ENCODE measurements at regions not wholly inside any gene's neighbourhood (a gene's known extent, or its start where the extent isn't known, plus 50 kb on each side); places are given as distances from the start of the nearest gene placed in this dataset.

GRCh38 chr16:51971184-51971583, 575.8 kb downstream of the TOX3 start:
- no peak overlapping the region for H3K9ac ChIP-seq (ENCODE audit: low read length)
- H3K27me3 ChIP-seq (ENCODE audit: low read depth, low read length) = no peaks in the 10 kb centered on the region
- no peak overlapping the region for H2AFZ ChIP-seq (ENCODE audit: low read depth, low read length)

GRCh38 chr16:51968749-51969148, 578.2 kb downstream of the TOX3 start:
- TF ChIP-seq EZH2phosphoT487 (IDR thresholded peaks at IDR 0.05; ENCODE audit: low read depth) = no peak
- TF ChIP-seq CTCF (IDR thresholded peaks at IDR 0.05; ENCODE audit: low read depth, low read length) = no peak
- no peak overlapping the region for H2AFZ ChIP-seq (ENCODE audit: low read depth, low read length)
- H3K27ac ChIP-seq (ENCODE audit: low read length) = no peak overlapping the region
- no peaks in the 10 kb centered on the region for H3K36me3 ChIP-seq (replicated peaks; ENCODE audit: low read depth, low read length)
- no peaks in the 10 kb centered on the region for H4K20me1 ChIP-seq (ENCODE audit: insufficient read depth, low read length)
- no peak overlapping the region for H3K4me3 ChIP-seq (ENCODE audit: low read length)
- H3K4me1 ChIP-seq (ENCODE audit: low read length) = no peaks in the 10 kb centered on the region
- H3K9ac ChIP-seq (ENCODE audit: low read length) = no peak overlapping the region
- no peaks in the 10 kb centered on the region for H3K79me2 ChIP-seq (ENCODE audit: low read length)
- no peaks in the 10 kb centered on the region for H3K9me3 ChIP-seq (ENCODE audit: insufficient read depth, low read length)
- no peak overlapping the region for H3K4me2 ChIP-seq (ENCODE audit: low read length)
- H3K27me3 ChIP-seq (ENCODE audit: low read depth, low read length) = no peaks in the 10 kb centered on the region

More at GRCh38 chr16:51971184-51971583, 575.8 kb downstream of the TOX3 start:
- Histone ChIP-seq H3K36me3 (replicated peaks; ENCODE audit: low read depth, low read length) (no peaks in the 10 kb centered on the region), H3K4me2 (ENCODE audit: low read length) (no peak overlapping the region), H4K20me1 (ENCODE audit: insufficient read depth, low read length) (no peaks in the 10 kb centered on the region), H3K79me2 (ENCODE audit: low read length) (no peaks in the 10 kb centered on the region), H3K9me3 (ENCODE audit: insufficient read depth, low read length) (no peaks in the 10 kb centered on the region), H3K4me1 (ENCODE audit: low read length) (no peaks in the 10 kb centered on the region), H3K27ac (ENCODE audit: low read length) (no peak overlapping the region), H3K4me3 (ENCODE audit: low read length) (no peak overlapping the region)
- TF ChIP-seq CTCF (IDR thresholded peaks at IDR 0.05; ENCODE audit: low read depth, low read length) (peak; percentile 27; the same call in 1 of the 2 replicates), EZH2phosphoT487 (IDR thresholded peaks at IDR 0.05; ENCODE audit: low read depth) (no peak)

- no peak overlapping the region for H2AFZ ChIP-seq (ENCODE audit: low read depth, low read length)
- no peak overlapping the region for H3K27ac ChIP-seq (ENCODE audit: low read length)
- H3K36me3 ChIP-seq (replicated peaks; ENCODE audit: low read depth, low read length) = no peaks in the 10 kb centered on the region
- no peak overlapping the region for H3K4me3 ChIP-seq (ENCODE audit: low read length)
- H3K4me2 ChIP-seq (ENCODE audit: low read length) = no peak overlapping the region
- TF ChIP-seq CTCF (IDR thresholded peaks at IDR 0.05; ENCODE audit: low read depth, low read length) (no peak), EZH2phosphoT487 (IDR thresholded peaks at IDR 0.05; ENCODE audit: low read depth) (no peak)
- no peaks in the 10 kb centered on the region for H3K27me3 ChIP-seq (ENCODE audit: low read depth, low read length)
- H3K79me2 ChIP-seq (ENCODE audit: low read length) = no peaks in the 10 kb centered on the region
- H4K20me1 ChIP-seq (ENCODE audit: insufficient read depth, low read length) = no peaks in the 10 kb centered on the region
- no peaks in the 10 kb centered on the region for H3K9me3 ChIP-seq (ENCODE audit: insufficient read depth, low read length)
- no peaks in the 10 kb centered on the region for H3K4me1 ChIP-seq (ENCODE audit: low read length)
- H3K9ac ChIP-seq (ENCODE audit: low read length) = no peak overlapping the region
These were observed 579.3 kb downstream of the TOX3 start for GRCh38 chr16:51967646-51968045.

- H3K79me2 ChIP-seq (ENCODE audit: low read length) = no peaks in the 10 kb centered on the region
These were observed 586.0 kb downstream of the TOX3 start for GRCh38 chr16:51960931-51961330.

More at GRCh38 chr16:51960931-51961330, 586.0 kb downstream of the TOX3 start:
- H3K4me2 ChIP-seq (ENCODE audit: low read length) = no peak overlapping the region
- no peaks in the 10 kb centered on the region for H3K36me3 ChIP-seq (replicated peaks; ENCODE audit: low read depth, low read length)
- H3K27me3 ChIP-seq (ENCODE audit: low read depth, low read length) = no peaks in the 10 kb centered on the region
- H2AFZ ChIP-seq (ENCODE audit: low read depth, low read length) = no peak overlapping the region
- no peak overlapping the region for H3K27ac ChIP-seq (ENCODE audit: low read length)
- TF ChIP-seq EZH2phosphoT487 (IDR thresholded peaks at IDR 0.05; ENCODE audit: low read depth) (no peak), CTCF (IDR thresholded peaks at IDR 0.05; ENCODE audit: low read depth, low read length) (no peak)
- no peak overlapping the region for H3K4me3 ChIP-seq (ENCODE audit: low read length)
- H4K20me1 ChIP-seq (ENCODE audit: insufficient read depth, low read length) = no peaks in the 10 kb centered on the region
- no peaks in the 10 kb centered on the region for H3K4me1 ChIP-seq (ENCODE audit: low read length)
- no peaks in the 10 kb centered on the region for H3K9me3 ChIP-seq (ENCODE audit: insufficient read depth, low read length)
- no peak overlapping the region for H3K9ac ChIP-seq (ENCODE audit: low read length)
